ENCODE measurements at regions not wholly inside any gene's neighbourhood (a gene's known extent, or its start where the extent isn't known, plus 50 kb on each side); places are given as distances from the start of the nearest gene placed in this dataset.

- TF ChIP-seq ELF1 (IDR thresholded peaks at IDR 0.05; ENCODE audit: borderline replicate concordance, low read depth) (no peak), MAX (IDR thresholded peaks at IDR 0.05) (no peak), CTCF (IDR thresholded peaks at IDR 0.05 in 2 of 3, conservative IDR thresholded peaks at IDR 0.05 in 1 of 3; ENCODE audit: borderline replicate concordance in 1 of 3, insufficient read depth in 1 of 3, low read depth in 2 of 3, low read length in 2 of 3) (no peak), EZH2phosphoT487 (IDR thresholded peaks at IDR 0.05; ENCODE audit: borderline replicate concordance) (no peak), REST (IDR thresholded peaks at IDR 0.05; ENCODE audit: low read depth) (no peak), POLR2A (IDR thresholded peaks at IDR 0.05; ENCODE audit: borderline replicate concordance, extremely low read depth, insufficient read depth, insufficient read length) (no peak), ZNF274 (IDR thresholded peaks at IDR 0.05; ENCODE audit: low read depth, low read length) (no peak), EZH2 (IDR thresholded peaks at IDR 0.05) (no peak)
These were observed 89.4 kb downstream of the FOXB1 start for GRCh38 chr15:60093273-60094067.

Measured in HCT116 (cell line).